Renal cortex interstitium (tissue), 11 donors: ENCODE measurements at regions not wholly inside any gene's neighbourhood (a gene's known extent, or its start where the extent isn't known, plus 50 kb on each side); places are given as distances from the start of the nearest gene placed in this dataset.
A peak's percentile ranks its signal among the peaks of the same experiment; 100 is the strongest.

Source experiments
- DNase-seq, 11 donors: peaks; one replicate each; pipeline ENCODE4 v3.0.0-alpha.2; 2013; ENCODE audit warnings: low read depth in 9 of 11, low spot score in 4 of 11; ENCODE audit errors: extremely low read depth in 1 of 11

GRCh38 chr10:124165311-124165710 is 71.9 kb upstream of the CHST15 start:
- DNase-seq = no peak

DNA sequence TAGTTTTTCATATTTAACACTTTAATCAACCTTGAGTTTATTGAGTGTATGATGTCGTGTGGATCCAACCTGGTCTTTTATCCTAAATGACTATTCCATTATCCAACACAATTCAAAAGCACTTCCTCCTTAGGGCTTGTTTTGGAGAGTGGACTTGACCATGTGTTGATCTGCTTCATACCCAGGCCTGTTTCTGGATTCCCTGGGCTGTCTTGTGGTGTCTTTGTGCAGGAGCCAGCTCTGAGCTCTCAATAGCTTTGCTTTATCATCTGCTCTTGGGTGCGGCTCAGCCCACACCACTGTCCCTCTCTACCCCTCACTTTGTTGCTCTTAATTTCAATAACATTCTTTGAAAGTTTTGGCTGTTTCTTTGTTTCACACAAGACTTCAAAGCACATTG is 70.9 kb upstream of the CHST15 start:
- no peak for DNase-seq

GRCh38 chr10:124162774-124163354 is 69.5 kb upstream of the CHST15 start:
- DNase-seq = no peak

DNA sequence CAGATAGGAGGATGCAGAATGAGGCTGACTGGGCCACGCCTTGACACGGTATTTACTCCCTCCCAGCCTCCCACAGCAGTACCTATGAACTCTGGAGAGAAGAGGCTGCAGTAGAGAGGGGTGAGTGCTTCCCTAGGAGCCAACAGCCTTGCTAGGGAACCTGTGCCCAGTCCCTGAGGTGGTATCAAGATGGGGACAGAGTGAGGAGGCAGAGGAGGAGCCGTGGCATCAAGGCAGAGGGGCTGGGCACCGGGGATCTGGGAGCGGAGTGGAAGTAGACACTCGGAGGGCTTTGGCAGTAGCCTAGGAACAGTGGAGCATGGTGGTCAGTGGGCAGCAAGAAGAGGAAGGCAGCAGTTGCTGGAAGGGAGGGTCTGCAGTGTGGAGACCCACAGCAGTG is 68.7 kb upstream of the CHST15 start:
- no peak for DNase-seq

- no peak for DNase-seq
Observed at GRCh38 chr10:124161601-124162000, 68.2 kb upstream of the CHST15 start.

- no peak for DNase-seq
Observed at GRCh38 chr10:124160943-124161582, 67.7 kb upstream of the CHST15 start.

GRCh38 chr10:124160176-124160575 is 66.8 kb upstream of the CHST15 start:
- no peak for DNase-seq

DNA sequence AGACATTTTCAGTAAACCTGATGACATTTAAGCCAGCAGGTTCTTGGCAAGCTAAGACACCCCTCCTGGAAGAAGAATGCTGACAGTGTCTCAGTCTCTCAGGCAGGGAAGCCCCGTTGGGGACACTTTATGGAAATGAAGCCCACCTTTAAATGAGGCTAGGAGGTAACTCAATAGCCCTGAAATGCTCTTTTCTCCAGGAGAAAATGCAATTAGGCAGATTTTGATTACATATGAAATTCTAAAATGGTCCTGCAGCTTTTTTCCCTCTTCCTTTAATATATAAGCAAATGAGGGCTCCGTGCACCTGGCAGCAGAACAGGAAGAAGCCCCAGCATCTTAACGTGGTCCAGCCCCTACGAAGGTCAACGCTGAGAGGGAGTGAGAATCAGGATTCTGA is 65.8 kb upstream of the CHST15 start:
- no peak for DNase-seq

GRCh38 chr10:124158592-124158991 is 65.2 kb upstream of the CHST15 start:
- no peak for DNase-seq

- DNase-seq = no peak
Observed at GRCh38 chr10:124157271-124157681, 63.9 kb upstream of the CHST15 start.

- peak in 1 of 11 donors; percentile 57 for DNase-seq
Observed at GRCh38 chr10:124156524-124157260, 63.3 kb upstream of the CHST15 start.

DNA sequence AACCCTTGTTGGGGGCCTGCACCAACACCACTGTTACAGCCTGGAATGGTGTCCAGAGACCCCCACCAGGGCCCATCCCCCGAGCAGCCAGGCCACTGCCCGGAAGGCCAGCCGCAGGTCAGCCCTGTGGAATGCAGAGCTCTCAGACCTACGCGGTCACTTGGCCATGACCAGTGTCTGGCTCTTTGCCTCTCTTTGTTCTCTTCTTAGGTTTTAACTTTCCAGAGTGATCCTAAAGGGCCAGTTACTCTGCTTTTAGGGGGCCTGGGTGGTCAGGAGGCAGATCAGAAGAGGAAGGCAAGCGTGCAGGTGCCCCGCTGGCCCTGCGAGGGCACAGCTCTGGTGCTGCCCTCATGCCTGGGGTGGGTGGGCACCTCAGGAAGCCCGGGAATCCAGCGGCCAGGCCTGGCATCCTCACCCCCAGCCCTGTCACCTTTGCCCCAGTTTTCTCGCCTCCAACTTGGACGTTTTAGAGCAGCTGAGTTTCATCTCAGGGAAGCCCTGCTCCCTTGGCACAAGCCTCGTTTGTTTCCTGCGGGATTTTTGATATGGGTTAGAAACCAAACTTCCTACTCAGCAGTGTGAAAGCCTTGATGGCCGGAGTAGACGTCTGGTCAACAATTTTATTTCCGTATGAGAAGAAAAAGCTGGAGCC is 62.5 kb upstream of the CHST15 start:
- peak in 2 of 11 donors; percentile 59 to 64 for DNase-seq

DNA sequence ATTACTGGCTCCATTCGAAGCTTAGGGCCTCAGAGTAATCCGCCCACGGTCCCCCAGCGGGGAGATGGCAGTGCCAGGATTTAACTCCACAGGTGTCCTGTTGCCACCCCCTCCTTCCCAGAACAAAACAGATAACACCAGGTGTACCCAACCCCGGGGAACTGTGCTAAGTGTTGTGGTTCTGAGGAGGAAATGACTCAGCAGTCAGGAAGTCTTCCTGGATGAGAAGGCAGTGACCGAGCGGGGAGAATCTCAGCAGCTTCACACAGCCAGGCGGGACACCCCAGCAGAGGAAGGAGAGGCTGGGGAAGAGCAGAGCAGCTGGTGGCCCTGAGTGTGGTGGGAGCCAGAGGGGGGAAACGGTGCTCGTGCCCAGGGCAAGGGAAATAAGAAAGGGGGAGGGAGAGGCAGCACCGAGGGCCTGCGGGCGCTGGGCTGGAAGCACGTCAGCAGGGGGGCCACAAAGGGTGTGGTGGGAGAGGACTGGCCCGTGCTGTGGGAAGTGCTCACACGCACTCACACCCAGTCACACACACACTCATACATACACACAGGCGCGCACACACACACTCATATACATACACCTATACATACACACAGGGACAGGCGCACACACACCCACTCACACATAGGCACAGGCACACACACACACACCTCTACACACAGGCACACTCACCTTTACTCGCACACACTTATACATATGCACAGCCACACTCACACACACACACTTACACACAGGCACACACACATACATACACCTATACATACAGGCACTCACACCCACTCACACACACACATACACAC is 59.8 kb upstream of the CHST15 start:
- no peak for DNase-seq

DNA sequence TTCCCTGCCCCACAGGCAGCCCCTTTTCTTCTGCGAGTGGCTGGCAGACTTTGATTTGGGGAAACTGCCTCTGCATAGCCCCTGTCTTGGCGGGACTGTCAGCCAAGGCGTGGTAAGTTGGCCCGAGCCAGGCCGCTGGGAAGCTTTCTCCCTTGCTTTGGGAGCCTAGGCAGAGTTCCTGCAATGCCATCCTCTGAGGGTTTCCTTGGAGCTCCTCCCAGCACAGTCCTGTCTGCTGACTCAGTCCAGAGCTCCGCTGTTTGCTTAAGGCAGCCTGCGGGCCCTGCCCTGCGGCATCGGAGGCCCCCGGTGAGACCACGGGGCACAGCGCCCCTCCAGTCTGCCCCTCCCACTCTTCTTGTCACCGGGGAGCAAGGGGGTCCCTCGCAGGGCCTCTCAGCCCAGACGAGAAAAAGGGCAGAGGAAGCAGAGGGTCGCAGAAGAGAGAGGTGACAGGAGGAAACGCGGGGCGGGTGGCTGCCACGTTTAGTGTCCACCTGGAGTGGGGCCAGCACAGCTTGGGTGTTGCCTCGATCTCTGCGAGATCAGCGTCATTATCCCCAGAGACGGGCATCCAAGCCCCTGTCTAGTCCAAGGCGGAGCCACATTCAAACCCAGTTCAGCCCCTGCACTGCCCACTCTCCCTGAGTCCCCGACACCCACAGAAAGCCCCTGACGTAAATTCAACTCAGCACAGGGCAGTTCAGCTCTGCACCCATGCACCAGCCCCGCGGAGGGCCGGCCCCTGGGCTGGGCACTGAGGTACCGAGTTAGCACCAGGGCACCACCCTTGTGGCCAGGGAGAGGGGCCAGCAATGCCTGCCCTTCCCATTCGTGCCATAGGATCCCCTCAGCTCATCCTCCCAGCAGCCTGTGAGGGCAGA is 59.0 kb upstream of the CHST15 start:
- no peak for DNase-seq

DNA sequence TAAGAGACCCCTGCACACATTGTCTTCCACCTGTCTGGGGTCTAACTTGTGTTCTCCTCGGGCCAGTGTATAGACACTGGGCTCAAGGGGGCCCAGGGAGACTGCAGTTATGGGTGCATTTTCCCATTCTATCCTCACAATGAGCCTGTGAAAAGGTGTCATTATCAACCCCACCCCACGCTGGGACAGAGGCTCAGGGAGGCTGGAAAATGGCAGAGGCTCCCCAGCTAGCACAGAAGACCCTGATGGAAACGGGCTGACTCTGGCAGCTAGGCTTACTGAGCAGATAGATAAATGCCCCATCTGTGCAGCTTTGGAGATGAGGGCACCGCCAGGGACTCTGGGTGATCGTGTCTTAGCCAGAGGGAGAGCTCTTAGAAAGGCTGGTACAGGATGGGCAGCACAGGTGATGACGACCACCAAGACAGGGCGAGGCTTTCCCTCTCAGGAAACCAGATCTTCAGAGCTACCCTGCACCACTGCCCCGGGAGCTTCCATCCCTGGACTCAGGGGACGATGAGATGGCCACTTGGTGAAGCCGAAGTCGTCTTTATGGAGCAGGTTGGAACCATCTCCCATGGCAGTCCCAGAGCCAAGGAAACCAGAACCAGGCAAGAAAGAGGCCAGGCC is 58.2 kb upstream of the CHST15 start:
- DNase-seq = no peak

- DNase-seq = no peak
Observed at GRCh38 chr10:124150807-124151417, 57.5 kb upstream of the CHST15 start.

GRCh38 chr10:124150189-124150806 is 56.9 kb upstream of the CHST15 start:
- no peak for DNase-seq
